ENCODE measurements at regions not wholly inside any gene's neighbourhood (a gene's known extent, or its start where the extent isn't known, plus 50 kb on each side); places are given as distances from the start of the nearest gene placed in this dataset.

DNA sequence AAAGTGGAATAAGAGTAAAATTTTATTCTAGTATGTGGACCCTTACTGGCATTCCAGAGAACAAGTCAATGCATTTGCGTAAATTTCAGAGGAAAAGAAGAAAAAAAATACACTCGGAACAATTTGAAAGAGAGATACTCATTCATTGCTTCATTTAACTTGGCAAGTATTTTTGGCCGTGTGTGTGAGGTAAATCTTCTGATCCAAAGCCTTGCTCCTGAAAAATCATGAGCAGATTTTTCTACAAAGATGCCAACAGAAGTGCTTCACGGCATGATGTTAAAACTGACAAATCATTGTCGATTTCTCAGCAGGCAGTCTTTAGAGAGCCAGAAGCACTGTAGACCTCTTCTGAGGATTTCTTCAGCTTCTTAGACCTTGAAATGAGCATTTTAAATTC is 194.0 kb downstream of the COX18 start:
- no peaks in the 10 kb centered on the region for H3K27me3 ChIP-seq (ENCODE audit: insufficient read depth, low read length)
- TF ChIP-seq, protein P1, sequence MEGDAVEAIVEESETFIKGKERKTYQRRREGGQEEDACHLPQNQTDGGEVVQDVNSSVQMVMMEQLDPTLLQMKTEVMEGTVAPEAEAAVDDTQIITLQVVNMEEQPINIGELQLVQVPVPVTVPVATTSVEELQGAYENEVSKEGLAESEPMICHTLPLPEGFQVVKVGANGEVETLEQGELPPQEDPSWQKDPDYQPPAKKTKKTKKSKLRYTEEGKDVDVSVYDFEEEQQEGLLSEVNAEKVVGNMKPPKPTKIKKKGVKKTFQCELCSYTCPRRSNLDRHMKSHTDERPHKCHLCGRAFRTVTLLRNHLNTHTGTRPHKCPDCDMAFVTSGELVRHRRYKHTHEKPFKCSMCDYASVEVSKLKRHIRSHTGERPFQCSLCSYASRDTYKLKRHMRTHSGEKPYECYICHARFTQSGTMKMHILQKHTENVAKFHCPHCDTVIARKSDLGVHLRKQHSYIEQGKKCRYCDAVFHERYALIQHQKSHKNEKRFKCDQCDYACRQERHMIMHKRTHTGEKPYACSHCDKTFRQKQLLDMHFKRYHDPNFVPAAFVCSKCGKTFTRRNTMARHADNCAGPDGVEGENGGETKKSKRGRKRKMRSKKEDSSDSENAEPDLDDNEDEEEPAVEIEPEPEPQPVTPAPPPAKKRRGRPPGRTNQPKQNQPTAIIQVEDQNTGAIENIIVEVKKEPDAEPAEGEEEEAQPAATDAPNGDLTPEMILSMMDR (IDR thresholded peaks at IDR 0.05 in 2 of 3, conservative IDR thresholded peaks at IDR 0.05 in 1 of 3; ENCODE audit: borderline replicate concordance in 1 of 3, insufficient read depth in 1 of 3, low read depth in 2 of 3, low read length in 2 of 3): no peak
- no peak for TF ChIP-seq ELF1 (IDR thresholded peaks at IDR 0.05; ENCODE audit: borderline replicate concordance, low read depth)
- no peak for TF ChIP-seq EZH2phosphoT487 (IDR thresholded peaks at IDR 0.05; ENCODE audit: borderline replicate concordance)
- no peak for TF ChIP-seq CEBPB (IDR thresholded peaks at IDR 0.05; ENCODE audit: low read depth)
- no peak for TF ChIP-seq CBX3 (IDR thresholded peaks at IDR 0.05; ENCODE audit: low read depth)
- no peak overlapping the region for H2AFZ ChIP-seq (ENCODE audit: low read depth, low read length, poor library complexity, severe bottlenecking)
- no peaks in the 10 kb centered on the region for H3K9me3 ChIP-seq (ENCODE audit: control insufficient read depth in 1 of 2, insufficient read depth in 1 of 2, low read depth in 1 of 2, low read length in 2 of 2)
- ATAC-seq (no peak), DNase-seq (ENCODE audit: low read depth, low spot score) (no peak)
- ChIA-PET POLR2A (no interaction called here), CTCF (no interaction called here), RAD21 (ENCODE audit: low non-redundant PET in 1 of 2, low total read pairs in 2 of 2, uncharacterized antibody in 2 of 2, unreplicated experiment in 2 of 2) (no interaction called here)
- no peak overlapping the region for H3K27ac ChIP-seq (ENCODE audit: low read depth, low read length)
- no peak overlapping the region for H3K4me3 ChIP-seq (replicated peaks in 1 of 2; ENCODE audit: low read depth in 1 of 2, low read length in 2 of 2)
- no peak overlapping the region for H3K4me2 ChIP-seq (ENCODE audit: low read length)
- H3K9me2 ChIP-seq (ENCODE audit: insufficient read depth): no peaks in the 10 kb centered on the region
- no peaks in the 10 kb centered on the region for H3K36me3 ChIP-seq (ENCODE audit: control insufficient read depth in 1 of 2, insufficient read depth in 2 of 2, low read length in 2 of 2)
- H3K79me2 ChIP-seq (ENCODE audit: insufficient read depth, low read length): no peaks in the 10 kb centered on the region
- H3K4me1 ChIP-seq (ENCODE audit: control insufficient read depth in 1 of 2, insufficient read depth in 2 of 2, low read length in 2 of 2): no peaks in the 10 kb centered on the region
- no peak overlapping the region for H3K9ac ChIP-seq (ENCODE audit: low read length)
- no peaks in the 10 kb centered on the region for H4K20me1 ChIP-seq (ENCODE audit: insufficient read depth)
- intact Hi-C loops (cut with micrococcal nuclease): no loop called here
- BruUV-seq (replicated peaks): no TSS peak

DNA sequence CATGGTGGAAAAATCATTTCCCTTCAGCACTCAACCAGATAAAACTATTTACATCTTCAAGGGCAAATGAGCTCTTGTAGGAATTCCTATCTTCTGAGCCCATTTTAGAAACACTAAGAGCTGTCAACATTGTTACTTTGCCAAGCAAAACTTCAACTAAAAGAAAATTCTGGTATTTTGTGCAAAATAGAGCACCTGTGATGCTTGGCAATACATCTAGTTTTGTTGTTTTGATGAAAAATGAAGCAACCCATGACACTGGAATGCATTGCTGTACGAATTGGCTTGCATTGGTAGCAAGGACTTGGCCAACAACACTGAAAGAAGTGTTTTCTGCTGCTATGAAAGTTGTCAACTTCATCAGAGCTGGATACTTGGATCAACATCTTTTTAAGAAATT is 194.4 kb downstream of the COX18 start:
- Histone ChIP-seq H3K4me3 (replicated peaks in 1 of 2; ENCODE audit: low read depth in 1 of 2, low read length in 2 of 2) (no peak overlapping the region), H3K36me3 (ENCODE audit: control insufficient read depth in 1 of 2, insufficient read depth in 2 of 2, low read length in 2 of 2) (no peaks in the 10 kb centered on the region), H3K79me2 (ENCODE audit: insufficient read depth, low read length) (no peaks in the 10 kb centered on the region), H3K9me2 (ENCODE audit: insufficient read depth) (no peaks in the 10 kb centered on the region), H3K9ac (ENCODE audit: low read length) (no peak overlapping the region), H2AFZ (ENCODE audit: low read depth, low read length, poor library complexity, severe bottlenecking) (no peak overlapping the region), H3K27ac (ENCODE audit: low read depth, low read length) (no peak overlapping the region), H3K27me3 (ENCODE audit: insufficient read depth, low read length) (no peaks in the 10 kb centered on the region), H4K20me1 (ENCODE audit: insufficient read depth) (no peaks in the 10 kb centered on the region), H3K4me2 (ENCODE audit: low read length) (no peak overlapping the region), H3K9me3 (ENCODE audit: control insufficient read depth in 1 of 2, insufficient read depth in 1 of 2, low read depth in 1 of 2, low read length in 2 of 2) (no peaks in the 10 kb centered on the region), H3K4me1 (ENCODE audit: control insufficient read depth in 1 of 2, insufficient read depth in 2 of 2, low read length in 2 of 2) (no peaks in the 10 kb centered on the region)
- ChIA-PET POLR2A (no interaction called here), CTCF (no interaction called here), RAD21 (ENCODE audit: low non-redundant PET in 1 of 2, low total read pairs in 2 of 2, uncharacterized antibody in 2 of 2, unreplicated experiment in 2 of 2) (no interaction called here)
- intact Hi-C loops (cut with micrococcal nuclease): no loop called here
- ATAC-seq: no peak
- BruUV-seq (replicated peaks): no TSS peak
- no peak for DNase-seq (ENCODE audit: low read depth, low spot score)
- TF ChIP-seq JUND (IDR thresholded peaks at IDR 0.05) (no peak), POLR2A (IDR thresholded peaks at IDR 0.05; ENCODE audit: borderline replicate concordance, extremely low read depth, insufficient read depth, insufficient read length) (no peak), EZH2phosphoT487 (IDR thresholded peaks at IDR 0.05; ENCODE audit: borderline replicate concordance) (no peak), SRF (IDR thresholded peaks at IDR 0.05; ENCODE audit: low read depth) (no peak), EZH2 (IDR thresholded peaks at IDR 0.05) (no peak), YY1 (IDR thresholded peaks at IDR 0.05; ENCODE audit: extremely low read depth, insufficient replicate concordance, low read depth, low read length) (no peak), SP1 (IDR thresholded peaks at IDR 0.05; ENCODE audit: low read depth) (no peak), ZFX (IDR thresholded peaks at IDR 0.05) (no peak), EGR1 (IDR thresholded peaks at IDR 0.05; ENCODE audit: low read depth) (no peak), FOSL1 (IDR thresholded peaks at IDR 0.05; ENCODE audit: low read depth) (no peak)
- TF ChIP-seq, protein P2, sequence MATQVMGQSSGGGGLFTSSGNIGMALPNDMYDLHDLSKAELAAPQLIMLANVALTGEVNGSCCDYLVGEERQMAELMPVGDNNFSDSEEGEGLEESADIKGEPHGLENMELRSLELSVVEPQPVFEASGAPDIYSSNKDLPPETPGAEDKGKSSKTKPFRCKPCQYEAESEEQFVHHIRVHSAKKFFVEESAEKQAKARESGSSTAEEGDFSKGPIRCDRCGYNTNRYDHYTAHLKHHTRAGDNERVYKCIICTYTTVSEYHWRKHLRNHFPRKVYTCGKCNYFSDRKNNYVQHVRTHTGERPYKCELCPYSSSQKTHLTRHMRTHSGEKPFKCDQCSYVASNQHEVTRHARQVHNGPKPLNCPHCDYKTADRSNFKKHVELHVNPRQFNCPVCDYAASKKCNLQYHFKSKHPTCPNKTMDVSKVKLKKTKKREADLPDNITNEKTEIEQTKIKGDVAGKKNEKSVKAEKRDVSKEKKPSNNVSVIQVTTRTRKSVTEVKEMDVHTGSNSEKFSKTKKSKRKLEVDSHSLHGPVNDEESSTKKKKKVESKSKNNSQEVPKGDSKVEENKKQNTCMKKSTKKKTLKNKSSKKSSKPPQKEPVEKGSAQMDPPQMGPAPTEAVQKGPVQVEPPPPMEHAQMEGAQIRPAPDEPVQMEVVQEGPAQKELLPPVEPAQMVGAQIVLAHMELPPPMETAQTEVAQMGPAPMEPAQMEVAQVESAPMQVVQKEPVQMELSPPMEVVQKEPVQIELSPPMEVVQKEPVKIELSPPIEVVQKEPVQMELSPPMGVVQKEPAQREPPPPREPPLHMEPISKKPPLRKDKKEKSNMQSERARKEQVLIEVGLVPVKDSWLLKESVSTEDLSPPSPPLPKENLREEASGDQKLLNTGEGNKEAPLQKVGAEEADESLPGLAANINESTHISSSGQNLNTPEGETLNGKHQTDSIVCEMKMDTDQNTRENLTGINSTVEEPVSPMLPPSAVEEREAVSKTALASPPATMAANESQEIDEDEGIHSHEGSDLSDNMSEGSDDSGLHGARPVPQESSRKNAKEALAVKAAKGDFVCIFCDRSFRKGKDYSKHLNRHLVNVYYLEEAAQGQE (IDR thresholded peaks at IDR 0.05; ENCODE audit: low read depth): no peak
- TF ChIP-seq, protein P3, sequence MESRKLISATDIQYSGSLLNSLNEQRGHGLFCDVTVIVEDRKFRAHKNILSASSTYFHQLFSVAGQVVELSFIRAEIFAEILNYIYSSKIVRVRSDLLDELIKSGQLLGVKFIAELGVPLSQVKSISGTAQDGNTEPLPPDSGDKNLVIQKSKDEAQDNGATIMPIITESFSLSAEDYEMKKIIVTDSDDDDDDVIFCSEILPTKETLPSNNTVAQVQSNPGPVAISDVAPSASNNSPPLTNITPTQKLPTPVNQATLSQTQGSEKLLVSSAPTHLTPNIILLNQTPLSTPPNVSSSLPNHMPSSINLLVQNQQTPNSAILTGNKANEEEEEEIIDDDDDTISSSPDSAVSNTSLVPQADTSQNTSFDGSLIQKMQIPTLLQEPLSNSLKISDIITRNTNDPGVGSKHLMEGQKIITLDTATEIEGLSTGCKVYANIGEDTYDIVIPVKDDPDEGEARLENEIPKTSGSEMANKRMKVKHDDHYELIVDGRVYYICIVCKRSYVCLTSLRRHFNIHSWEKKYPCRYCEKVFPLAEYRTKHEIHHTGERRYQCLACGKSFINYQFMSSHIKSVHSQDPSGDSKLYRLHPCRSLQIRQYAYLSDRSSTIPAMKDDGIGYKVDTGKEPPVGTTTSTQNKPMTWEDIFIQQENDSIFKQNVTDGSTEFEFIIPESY (IDR thresholded peaks at IDR 0.05; ENCODE audit: extremely low read depth, insufficient replicate concordance, low read length): no peak

Measured in HCT116 (cell line).